ENCODE measurements at regions not wholly inside any gene's neighbourhood (a gene's known extent, or its start where the extent isn't known, plus 50 kb on each side); places are given as distances from the start of the nearest gene placed in this dataset.

DNA sequence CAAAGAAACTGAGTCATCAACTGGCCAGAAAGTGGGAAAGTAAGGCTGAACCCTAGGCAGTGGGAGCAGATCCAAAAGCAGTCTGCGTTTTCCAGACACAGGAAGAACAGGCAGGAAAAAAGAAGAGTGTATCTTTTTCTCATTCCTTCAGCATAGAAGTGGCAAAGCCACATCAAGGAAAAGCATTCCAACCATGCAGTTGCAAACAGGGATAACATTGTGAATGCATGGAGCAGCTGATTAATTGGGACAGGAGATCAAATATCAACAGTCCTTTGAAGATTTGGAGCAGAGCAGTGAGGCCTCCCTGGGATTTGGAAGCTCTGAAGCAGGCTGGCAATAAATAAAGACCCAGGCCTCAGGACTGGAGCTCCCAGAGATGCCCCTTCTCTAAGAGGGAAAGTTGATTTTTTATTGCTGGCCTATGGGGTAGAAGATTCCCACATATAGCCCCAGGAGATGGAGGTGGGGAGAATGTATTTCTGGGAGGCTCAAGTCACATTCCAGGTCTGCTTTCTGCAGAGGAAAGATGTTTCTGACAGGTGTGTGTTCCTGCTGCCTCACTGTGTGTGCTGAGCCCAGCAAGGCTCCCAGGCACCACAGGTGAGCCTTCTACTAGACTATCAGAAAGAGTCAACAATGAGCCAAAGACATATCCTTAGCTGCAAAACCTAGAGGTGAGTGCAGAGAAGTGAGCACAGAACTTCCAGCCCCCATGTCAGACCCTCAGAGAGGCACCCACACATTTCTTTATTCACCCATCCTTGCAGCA is 222.5 kb downstream of the RAB28 start (continued):
- TF ChIP-seq, protein P1, sequence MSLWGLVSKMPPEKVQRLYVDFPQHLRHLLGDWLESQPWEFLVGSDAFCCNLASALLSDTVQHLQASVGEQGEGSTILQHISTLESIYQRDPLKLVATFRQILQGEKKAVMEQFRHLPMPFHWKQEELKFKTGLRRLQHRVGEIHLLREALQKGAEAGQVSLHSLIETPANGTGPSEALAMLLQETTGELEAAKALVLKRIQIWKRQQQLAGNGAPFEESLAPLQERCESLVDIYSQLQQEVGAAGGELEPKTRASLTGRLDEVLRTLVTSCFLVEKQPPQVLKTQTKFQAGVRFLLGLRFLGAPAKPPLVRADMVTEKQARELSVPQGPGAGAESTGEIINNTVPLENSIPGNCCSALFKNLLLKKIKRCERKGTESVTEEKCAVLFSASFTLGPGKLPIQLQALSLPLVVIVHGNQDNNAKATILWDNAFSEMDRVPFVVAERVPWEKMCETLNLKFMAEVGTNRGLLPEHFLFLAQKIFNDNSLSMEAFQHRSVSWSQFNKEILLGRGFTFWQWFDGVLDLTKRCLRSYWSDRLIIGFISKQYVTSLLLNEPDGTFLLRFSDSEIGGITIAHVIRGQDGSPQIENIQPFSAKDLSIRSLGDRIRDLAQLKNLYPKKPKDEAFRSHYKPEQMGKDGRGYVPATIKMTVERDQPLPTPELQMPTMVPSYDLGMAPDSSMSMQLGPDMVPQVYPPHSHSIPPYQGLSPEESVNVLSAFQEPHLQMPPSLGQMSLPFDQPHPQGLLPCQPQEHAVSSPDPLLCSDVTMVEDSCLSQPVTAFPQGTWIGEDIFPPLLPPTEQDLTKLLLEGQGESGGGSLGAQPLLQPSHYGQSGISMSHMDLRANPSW (CRISPR knock-in tag; conservative IDR thresholded peaks at IDR 0.05; ENCODE audit: low read depth), result no peak
- TF ChIP-seq, protein P2, sequence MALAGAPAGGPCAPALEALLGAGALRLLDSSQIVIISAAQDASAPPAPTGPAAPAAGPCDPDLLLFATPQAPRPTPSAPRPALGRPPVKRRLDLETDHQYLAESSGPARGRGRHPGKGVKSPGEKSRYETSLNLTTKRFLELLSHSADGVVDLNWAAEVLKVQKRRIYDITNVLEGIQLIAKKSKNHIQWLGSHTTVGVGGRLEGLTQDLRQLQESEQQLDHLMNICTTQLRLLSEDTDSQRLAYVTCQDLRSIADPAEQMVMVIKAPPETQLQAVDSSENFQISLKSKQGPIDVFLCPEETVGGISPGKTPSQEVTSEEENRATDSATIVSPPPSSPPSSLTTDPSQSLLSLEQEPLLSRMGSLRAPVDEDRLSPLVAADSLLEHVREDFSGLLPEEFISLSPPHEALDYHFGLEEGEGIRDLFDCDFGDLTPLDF (CRISPR knock-in tag; IDR thresholded peaks at IDR 0.05), result no peak
- no peak for TF ChIP-seq ZNF317 (CRISPR knock-in tag; IDR thresholded peaks at IDR 0.05; ENCODE audit: borderline replicate concordance, low read depth)
- TF ChIP-seq, protein P3, sequence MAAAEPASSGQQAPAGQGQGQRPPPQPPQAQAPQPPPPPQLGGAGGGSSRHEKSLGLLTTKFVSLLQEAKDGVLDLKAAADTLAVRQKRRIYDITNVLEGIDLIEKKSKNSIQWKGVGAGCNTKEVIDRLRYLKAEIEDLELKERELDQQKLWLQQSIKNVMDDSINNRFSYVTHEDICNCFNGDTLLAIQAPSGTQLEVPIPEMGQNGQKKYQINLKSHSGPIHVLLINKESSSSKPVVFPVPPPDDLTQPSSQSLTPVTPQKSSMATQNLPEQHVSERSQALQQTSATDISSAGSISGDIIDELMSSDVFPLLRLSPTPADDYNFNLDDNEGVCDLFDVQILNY (CRISPR knock-in tag; IDR thresholded peaks at IDR 0.05), result no peak

DNA sequence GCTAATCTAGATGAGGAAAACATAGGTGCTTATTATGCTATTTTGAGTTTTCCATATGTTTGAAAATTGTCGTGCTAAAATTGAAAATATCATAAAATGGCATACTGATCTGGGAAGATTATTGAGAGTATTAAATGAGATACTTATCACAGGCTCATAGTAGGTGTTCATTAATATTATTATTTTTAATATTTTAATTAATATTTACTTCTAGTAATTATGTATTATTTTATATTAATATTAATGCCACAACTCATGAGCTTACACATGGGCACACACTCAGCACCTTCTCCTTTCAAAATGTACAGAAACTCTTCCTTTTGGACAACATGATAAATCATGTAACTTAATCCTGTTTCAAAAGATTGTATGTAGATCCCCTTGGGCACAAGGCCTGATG is 223.6 kb downstream of the RAB28 start:
- TF ChIP-seq ETV6 (CRISPR knock-in tag; IDR thresholded peaks at IDR 0.05), result no peak
- TF ChIP-seq HMGA2 (CRISPR knock-in tag; IDR thresholded peaks at IDR 0.05), result peak; percentile 94
- no peaks in the 10 kb centered on the region for H3K27me3 Mint-ChIP-seq (ENCODE audit: low read depth)

DNA sequence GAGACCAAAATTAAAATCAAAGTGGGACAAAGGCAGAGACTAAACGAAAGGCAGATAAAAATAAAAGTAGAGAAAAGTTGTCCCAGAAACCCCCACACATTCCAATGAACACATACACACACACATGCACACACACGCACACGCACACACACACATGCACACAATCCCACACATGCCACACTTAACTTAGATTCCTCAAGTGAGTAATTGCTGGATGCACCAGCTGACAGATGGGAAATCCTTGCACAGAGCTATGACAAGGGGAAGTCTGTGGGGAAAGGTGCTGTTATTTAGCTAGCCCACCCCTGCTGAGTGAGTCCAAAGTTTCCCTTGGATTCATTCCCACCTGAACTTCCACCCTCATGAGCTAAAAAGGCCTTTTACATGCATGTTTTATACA is 233.9 kb downstream of the RAB28 start:
- ChIA-PET POLR2A (interaction anchor here (0.6 kb wide), 1 partner anchor 12 kb away, joined by 3 read pairs; no protein-coding TSS in a partner anchor), CTCF (no interaction called here)
- DNase-seq (ENCODE audit: low spot score) (no peak), ATAC-seq (no peak)
- no peak overlapping the region for H3K27ac Mint-ChIP-seq
- no peaks in the 10 kb centered on the region for H3K27me3 Mint-ChIP-seq (ENCODE audit: low read depth)
- H3K4me3 Mint-ChIP-seq, result no peak overlapping the region
- H3K36me3 Mint-ChIP-seq, result peaks cover 21% of the 10 kb centered on the region
- H3K9me3 Mint-ChIP-seq, result peaks cover 25% of the 10 kb centered on the region
- peaks cover 11% of the 10 kb centered on the region for H3K4me1 Mint-ChIP-seq
- TF ChIP-seq, protein P4, sequence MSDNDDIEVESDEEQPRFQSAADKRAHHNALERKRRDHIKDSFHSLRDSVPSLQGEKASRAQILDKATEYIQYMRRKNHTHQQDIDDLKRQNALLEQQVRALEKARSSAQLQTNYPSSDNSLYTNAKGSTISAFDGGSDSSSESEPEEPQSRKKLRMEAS (CRISPR knock-in tag; IDR thresholded peaks at IDR 0.05), result no peak
- TF ChIP-seq RORB (CRISPR knock-in tag; IDR thresholded peaks at IDR 0.05) (no peak), IRF2 (CRISPR knock-in tag; IDR thresholded peaks at IDR 0.05; ENCODE audit: borderline replicate concordance, low read depth) (no peak), JUN (CRISPR knock-in tag; IDR thresholded peaks at IDR 0.05) (no peak)
- TF ChIP-seq, protein P5, sequence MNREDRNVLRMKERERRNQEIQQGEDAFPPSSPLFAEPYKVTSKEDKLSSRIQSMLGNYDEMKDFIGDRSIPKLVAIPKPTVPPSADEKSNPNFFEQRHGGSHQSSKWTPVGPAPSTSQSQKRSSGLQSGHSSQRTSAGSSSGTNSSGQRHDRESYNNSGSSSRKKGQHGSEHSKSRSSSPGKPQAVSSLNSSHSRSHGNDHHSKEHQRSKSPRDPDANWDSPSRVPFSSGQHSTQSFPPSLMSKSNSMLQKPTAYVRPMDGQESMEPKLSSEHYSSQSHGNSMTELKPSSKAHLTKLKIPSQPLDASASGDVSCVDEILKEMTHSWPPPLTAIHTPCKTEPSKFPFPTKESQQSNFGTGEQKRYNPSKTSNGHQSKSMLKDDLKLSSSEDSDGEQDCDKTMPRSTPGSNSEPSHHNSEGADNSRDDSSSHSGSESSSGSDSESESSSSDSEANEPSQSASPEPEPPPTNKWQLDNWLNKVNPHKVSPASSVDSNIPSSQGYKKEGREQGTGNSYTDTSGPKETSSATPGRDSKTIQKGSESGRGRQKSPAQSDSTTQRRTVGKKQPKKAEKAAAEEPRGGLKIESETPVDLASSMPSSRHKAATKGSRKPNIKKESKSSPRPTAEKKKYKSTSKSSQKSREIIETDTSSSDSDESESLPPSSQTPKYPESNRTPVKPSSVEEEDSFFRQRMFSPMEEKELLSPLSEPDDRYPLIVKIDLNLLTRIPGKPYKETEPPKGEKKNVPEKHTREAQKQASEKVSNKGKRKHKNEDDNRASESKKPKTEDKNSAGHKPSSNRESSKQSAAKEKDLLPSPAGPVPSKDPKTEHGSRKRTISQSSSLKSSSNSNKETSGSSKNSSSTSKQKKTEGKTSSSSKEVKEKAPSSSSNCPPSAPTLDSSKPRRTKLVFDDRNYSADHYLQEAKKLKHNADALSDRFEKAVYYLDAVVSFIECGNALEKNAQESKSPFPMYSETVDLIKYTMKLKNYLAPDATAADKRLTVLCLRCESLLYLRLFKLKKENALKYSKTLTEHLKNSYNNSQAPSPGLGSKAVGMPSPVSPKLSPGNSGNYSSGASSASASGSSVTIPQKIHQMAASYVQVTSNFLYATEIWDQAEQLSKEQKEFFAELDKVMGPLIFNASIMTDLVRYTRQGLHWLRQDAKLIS (CRISPR knock-in tag; IDR thresholded peaks at IDR 0.05; ENCODE audit: borderline replicate concordance), result no peak
- TF ChIP-seq, protein P6, sequence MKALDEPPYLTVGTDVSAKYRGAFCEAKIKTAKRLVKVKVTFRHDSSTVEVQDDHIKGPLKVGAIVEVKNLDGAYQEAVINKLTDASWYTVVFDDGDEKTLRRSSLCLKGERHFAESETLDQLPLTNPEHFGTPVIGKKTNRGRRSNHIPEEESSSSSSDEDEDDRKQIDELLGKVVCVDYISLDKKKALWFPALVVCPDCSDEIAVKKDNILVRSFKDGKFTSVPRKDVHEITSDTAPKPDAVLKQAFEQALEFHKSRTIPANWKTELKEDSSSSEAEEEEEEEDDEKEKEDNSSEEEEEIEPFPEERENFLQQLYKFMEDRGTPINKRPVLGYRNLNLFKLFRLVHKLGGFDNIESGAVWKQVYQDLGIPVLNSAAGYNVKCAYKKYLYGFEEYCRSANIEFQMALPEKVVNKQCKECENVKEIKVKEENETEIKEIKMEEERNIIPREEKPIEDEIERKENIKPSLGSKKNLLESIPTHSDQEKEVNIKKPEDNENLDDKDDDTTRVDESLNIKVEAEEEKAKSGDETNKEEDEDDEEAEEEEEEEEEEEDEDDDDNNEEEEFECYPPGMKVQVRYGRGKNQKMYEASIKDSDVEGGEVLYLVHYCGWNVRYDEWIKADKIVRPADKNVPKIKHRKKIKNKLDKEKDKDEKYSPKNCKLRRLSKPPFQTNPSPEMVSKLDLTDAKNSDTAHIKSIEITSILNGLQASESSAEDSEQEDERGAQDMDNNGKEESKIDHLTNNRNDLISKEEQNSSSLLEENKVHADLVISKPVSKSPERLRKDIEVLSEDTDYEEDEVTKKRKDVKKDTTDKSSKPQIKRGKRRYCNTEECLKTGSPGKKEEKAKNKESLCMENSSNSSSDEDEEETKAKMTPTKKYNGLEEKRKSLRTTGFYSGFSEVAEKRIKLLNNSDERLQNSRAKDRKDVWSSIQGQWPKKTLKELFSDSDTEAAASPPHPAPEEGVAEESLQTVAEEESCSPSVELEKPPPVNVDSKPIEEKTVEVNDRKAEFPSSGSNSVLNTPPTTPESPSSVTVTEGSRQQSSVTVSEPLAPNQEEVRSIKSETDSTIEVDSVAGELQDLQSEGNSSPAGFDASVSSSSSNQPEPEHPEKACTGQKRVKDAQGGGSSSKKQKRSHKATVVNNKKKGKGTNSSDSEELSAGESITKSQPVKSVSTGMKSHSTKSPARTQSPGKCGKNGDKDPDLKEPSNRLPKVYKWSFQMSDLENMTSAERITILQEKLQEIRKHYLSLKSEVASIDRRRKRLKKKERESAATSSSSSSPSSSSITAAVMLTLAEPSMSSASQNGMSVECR (CRISPR knock-in tag; IDR thresholded peaks at IDR 0.05; ENCODE audit: borderline replicate concordance), result no peak
- TF ChIP-seq, protein P7, sequence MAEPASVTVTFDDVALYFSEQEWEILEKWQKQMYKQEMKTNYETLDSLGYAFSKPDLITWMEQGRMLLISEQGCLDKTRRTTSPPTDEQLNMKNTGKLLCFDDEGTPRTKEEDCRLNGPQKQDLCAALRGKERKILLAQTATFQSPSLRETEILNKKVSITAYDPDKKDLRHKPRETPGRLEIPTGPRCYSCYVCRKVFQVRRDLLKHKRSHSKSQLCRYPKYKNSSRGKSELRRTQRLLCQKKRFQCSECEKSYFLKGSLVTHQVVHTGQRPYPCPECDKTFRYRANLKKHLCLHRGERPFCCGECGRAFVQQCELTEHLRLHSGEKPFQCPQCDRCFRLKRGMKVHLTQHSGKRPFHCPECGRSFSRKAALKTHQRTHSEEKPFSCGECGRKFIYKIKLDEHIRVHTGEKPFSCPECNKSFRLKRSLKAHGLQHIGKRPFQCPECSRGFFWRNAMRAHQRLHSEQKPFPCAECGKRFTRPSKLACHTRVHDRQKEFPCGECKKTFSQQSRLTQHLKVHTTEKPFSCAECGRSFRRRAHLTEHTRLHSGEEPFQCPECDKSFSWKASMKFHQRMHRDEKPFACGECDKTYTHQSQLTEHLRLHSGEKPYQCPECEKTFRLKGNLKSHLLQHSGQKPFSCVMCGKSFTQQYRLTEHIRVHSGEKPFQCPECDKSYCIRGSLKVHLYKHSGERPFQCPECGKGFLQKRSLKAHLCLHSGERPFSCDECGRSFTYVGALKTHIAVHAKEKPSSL (CRISPR knock-in tag; conservative IDR thresholded peaks at IDR 0.05), result no peak
- TF ChIP-seq, protein P8, sequence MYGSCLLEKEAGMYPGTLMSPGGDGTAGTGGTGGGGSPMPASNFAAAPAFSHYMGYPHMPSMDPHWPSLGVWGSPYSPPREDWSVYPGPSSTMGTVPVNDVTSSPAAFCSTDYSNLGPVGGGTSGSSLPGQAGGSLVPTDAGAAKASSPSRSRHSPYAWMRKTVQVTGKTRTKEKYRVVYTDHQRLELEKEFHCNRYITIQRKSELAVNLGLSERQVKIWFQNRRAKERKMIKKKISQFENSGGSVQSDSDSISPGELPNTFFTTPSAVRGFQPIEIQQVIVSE (CRISPR knock-in tag; IDR thresholded peaks at IDR 0.05; ENCODE audit: borderline replicate concordance), result no peak

More for the DNA sequence above, 223.6 kb downstream of the RAB28 start:
- ChIA-PET CTCF (interaction anchor here (2.7 kb wide), 1 partner anchor 12 kb away, joined by 7 read pairs; no protein-coding TSS in a partner anchor), POLR2A (no interaction called here)
- Mint-ChIP-seq H3K27ac (no peak overlapping the region), H3K36me3 (no peaks in the 10 kb centered on the region), H3K4me3 (no peak overlapping the region), H3K9me3 (no peaks in the 10 kb centered on the region), H3K4me1 (peaks cover 12% of the 10 kb centered on the region)
- no peak for ATAC-seq
- no peak for DNase-seq (ENCODE audit: low spot score)
